Chondrocyte (in vitro differentiated cells): ENCODE measurements at regions not wholly inside any gene's neighbourhood (a gene's known extent, or its start where the extent isn't known, plus 50 kb on each side); places are given as distances from the start of the nearest gene placed in this dataset.

Source experiments
- DNase-seq: peaks from one replicate; pipeline ENCODE4 v3.0.0; 2021; ENCODE audit warnings: mixed read lengths, low spot score
- H3K27ac Mint-ChIP-seq: one replicate; pipeline ENCODE4 v1.8.0; 2021; ENCODE audit warnings: mild to moderate bottlenecking, moderate library complexity, mixed read lengths; ENCODE audit not compliant: unreplicated experiment
- H3K27me3 Mint-ChIP-seq: 2 replicates; pipeline ENCODE4 v1.8.0; 2021; ENCODE audit warnings: low read depth, mixed read lengths
- H3K36me3 Mint-ChIP-seq: 2 replicates; pipeline ENCODE4 v1.8.0; 2021; ENCODE audit warnings: low read depth, mixed read lengths
- H3K4me1 Mint-ChIP-seq: 2 replicates; pipeline ENCODE4 v1.8.0; 2021; ENCODE audit warnings: low read depth, mild to moderate bottlenecking, mixed read lengths
- H3K4me3 Mint-ChIP-seq: one replicate; pipeline ENCODE4 v1.8.0; 2021; ENCODE audit warnings: mild to moderate bottlenecking, moderate library complexity, mixed read lengths; ENCODE audit not compliant: unreplicated experiment
- H3K9me3 Mint-ChIP-seq: 2 replicates; pipeline ENCODE4 v1.8.0; 2021; ENCODE audit warnings: low read depth, mixed read lengths
- TF ChIP-seq, protein P1 (sequence below): fragments of 200-600 bp; sonication (generic); IDR thresholded peaks from 2 replicates; pipeline ENCODE4 v1.5.0; 2021; ENCODE audit warnings: antibody characterized with exemption, mild to moderate bottlenecking, moderate library complexity

DNA sequence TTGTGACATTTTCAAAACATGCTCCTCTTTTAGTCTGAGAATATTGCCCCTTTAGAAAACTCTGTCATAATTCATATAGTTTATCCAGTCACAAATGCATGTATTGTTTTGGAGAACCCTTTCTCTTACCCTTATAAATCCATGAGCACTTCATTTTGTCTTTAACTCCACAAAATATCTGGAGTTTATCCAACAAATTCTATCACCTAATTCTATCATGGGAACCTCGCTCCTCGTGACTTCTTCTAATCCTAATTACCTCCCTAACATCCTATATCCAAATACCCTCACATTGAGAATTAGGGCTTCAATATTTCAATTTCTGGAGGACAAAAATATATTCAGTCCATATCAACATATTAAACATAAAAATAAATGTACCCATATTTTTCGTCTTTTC, 1565.9 kb downstream of the ARAP2 start:
- Mint-ChIP-seq H3K4me3 (no peak overlapping the region), H3K27me3 (no peaks in the 10 kb centered on the region), H3K36me3 (no peaks in the 10 kb centered on the region), H3K27ac (no peak overlapping the region), H3K9me3 (no peaks in the 10 kb centered on the region), H3K4me1 (peaks cover 15% of the 10 kb centered on the region)
- TF ChIP-seq, protein P1, sequence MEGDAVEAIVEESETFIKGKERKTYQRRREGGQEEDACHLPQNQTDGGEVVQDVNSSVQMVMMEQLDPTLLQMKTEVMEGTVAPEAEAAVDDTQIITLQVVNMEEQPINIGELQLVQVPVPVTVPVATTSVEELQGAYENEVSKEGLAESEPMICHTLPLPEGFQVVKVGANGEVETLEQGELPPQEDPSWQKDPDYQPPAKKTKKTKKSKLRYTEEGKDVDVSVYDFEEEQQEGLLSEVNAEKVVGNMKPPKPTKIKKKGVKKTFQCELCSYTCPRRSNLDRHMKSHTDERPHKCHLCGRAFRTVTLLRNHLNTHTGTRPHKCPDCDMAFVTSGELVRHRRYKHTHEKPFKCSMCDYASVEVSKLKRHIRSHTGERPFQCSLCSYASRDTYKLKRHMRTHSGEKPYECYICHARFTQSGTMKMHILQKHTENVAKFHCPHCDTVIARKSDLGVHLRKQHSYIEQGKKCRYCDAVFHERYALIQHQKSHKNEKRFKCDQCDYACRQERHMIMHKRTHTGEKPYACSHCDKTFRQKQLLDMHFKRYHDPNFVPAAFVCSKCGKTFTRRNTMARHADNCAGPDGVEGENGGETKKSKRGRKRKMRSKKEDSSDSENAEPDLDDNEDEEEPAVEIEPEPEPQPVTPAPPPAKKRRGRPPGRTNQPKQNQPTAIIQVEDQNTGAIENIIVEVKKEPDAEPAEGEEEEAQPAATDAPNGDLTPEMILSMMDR = no peak
- no peak for DNase-seq

DNA sequence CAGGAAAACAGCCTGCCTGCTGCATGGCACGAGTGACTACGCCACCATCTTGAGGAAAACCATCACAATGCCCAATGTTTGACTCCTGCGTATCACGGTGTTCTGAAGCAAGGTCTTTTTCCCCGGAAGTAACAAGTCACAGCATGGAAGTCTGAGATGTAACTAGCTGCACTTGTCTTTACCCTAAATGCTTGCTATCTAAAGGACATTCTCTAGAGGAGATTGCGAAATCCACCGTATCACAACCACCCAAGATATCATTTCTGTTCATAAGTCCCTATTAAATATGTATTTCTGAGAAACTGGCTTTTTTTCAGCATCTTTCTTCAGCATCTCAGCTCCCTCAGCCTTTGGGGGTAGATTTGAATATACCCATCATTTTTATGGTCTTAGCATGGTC, 1565.1 kb downstream of the ARAP2 start:
- TF ChIP-seq, protein P1 = no peak
- H3K27me3 Mint-ChIP-seq = no peaks in the 10 kb centered on the region
- H3K27ac Mint-ChIP-seq = no peak overlapping the region
- peaks cover 8% of the 10 kb centered on the region for H3K4me1 Mint-ChIP-seq
- DNase-seq = no peak
- H3K36me3 Mint-ChIP-seq = no peaks in the 10 kb centered on the region
- H3K4me3 Mint-ChIP-seq = no peak overlapping the region
- no peaks in the 10 kb centered on the region for H3K9me3 Mint-ChIP-seq

DNA sequence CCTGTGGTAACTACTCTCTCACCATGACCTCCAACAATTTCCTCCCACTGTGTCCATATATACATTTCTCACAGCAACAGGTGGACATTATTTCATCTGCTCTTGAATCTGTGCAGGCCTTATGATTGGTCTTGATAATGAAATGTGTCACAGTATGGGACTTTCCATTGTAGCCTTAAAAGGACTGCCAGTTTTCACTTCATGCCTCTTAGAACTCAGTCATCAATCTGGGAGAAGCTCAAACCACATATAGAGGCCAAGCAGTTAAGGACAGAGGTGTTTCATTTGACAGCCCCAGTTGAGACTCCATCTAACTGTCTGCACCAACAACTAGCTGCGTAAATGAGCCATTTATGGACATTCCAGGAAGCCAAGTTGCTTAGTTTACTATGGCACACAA, 1534.8 kb downstream of the ARAP2 start:
- Mint-ChIP-seq H3K4me1 (no peaks in the 10 kb centered on the region), H3K27ac (no peak overlapping the region), H3K4me3 (no peak overlapping the region), H3K9me3 (peaks cover 39% of the 10 kb centered on the region), H3K36me3 (peaks cover 10% of the 10 kb centered on the region), H3K27me3 (no peaks in the 10 kb centered on the region)
- DNase-seq = no peak
- TF ChIP-seq, protein P1 = no peak

DNA sequence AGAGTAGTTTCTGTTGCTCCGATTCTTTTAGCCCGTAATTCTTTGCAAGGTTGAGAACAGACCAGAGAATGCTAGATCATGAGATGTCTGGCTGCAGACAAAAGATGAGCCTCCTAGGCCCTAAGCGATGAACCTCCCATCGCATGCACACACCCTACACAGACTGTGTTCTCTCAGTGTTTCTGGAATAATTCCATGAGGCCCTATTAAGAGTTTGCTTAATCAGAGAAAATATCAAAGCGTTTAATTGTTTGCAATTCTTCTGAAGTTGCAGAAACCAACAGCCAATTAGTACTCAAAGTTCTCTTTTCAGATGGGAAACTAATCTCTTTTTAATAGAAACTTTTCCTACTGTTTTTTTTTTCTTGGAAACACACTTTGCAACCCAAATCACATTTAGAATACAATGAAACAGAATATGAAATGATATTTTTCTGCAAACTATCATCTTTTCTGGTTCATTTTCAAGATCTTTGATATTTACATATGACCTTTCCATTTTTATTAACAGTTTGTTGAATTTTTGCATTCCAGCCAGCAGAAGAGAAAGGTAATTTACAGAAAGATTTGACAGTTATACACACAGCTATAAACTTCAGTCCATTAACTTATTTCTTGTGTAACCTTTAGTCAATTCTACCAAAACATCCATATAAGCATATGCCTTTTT, 1525.6 kb downstream of the ARAP2 start:
- Mint-ChIP-seq H3K36me3 (no peaks in the 10 kb centered on the region), H3K27me3 (no peaks in the 10 kb centered on the region), H3K4me1 (peaks cover 10% of the 10 kb centered on the region), H3K9me3 (no peaks in the 10 kb centered on the region), H3K27ac (no peak overlapping the region), H3K4me3 (no peak overlapping the region)
- TF ChIP-seq, protein P1 = no peak
- no peak for DNase-seq

DNA sequence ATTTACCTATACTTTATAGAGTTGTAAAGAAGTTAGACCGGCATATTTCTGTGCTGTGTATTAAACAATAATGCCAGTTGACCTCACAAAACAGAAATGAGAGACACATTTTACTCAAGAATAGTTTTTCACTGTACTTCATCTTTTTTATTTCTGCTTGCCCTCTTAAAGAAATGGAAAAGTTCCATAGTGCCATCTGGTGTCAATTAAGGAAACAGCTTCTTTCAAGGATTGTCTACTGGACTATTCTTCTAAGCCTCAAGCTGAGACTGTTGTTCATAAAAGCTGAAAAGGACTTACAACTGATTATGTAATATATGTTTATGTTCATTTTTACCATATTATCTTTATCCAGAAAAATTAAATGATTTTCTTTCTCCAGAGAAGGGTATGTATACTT, 1523.7 kb downstream of the ARAP2 start:
- TF ChIP-seq, protein P1 = peak; percentile 91
- Mint-ChIP-seq H3K27me3 (no peaks in the 10 kb centered on the region), H3K9me3 (peaks cover under 1% of the 10 kb centered on the region), H3K4me1 (peaks cover 11% of the 10 kb centered on the region), H3K27ac (no peak overlapping the region), H3K4me3 (no peak overlapping the region), H3K36me3 (no peaks in the 10 kb centered on the region)
- no peak for DNase-seq
